Cardiac muscle cell (in vitro differentiated cells and primary cell): ENCODE measurements at regions not wholly inside any gene's neighbourhood (a gene's known extent, or its start where the extent isn't known, plus 50 kb on each side); places are given as distances from the start of the nearest gene placed in this dataset.
"Not testable (repeated sequence)": the region's sequence is repeated elsewhere in the genome, so short reads cannot be mapped to it uniquely, and the experiment has no call there.

Experiments used
- DNase-seq, 2 donors: peaks; one replicate each; pipeline versions ENCODE4 v3.0.0 to v3.0.0-alpha.2; 2010 to 2017; ENCODE audit warnings: low read depth in 1 of 2, low spot score in 1 of 2
- H3K27ac ChIP-seq: fragments of 200-600 bp; sonication (generic); 2 replicates; pipeline ENCODE4 v1.5.1; 2016
- H3K27me3 ChIP-seq: fragments of 200-600 bp; sonication (generic); 2 replicates; pipeline ENCODE4 v1.6.0; 2016; ENCODE audit warnings: control low read depth
- H3K36me3 ChIP-seq: fragments of 200-600 bp; sonication (generic); 2 replicates; pipeline ENCODE4 v1.5.1; 2016; ENCODE audit warnings: control low read depth
- H3K4me1 ChIP-seq: fragments of 200-600 bp; sonication (generic); 2 replicates; pipeline ENCODE4 v1.8.1; 2017; ENCODE audit warnings: low read depth, mild to moderate bottlenecking, mixed run types
- H3K4me3 ChIP-seq: fragments of 200-600 bp; sonication (generic); 2 replicates; pipeline ENCODE4 v1.5.1; 2016; ENCODE audit warnings: mild to moderate bottlenecking
- H3K9me3 ChIP-seq: fragments of 200-600 bp; sonication (generic); 2 replicates; pipeline ENCODE4 v1.5.1; 2017; ENCODE audit warnings: low read depth, mild to moderate bottlenecking, control low read depth
- TF ChIP-seq, protein P1 (sequence below): IDR thresholded peaks from 2 replicates; pipeline ENCODE4 v1.5.1; 2012; ENCODE audit warnings: low read depth, mild to moderate bottlenecking, low read length

DNA sequence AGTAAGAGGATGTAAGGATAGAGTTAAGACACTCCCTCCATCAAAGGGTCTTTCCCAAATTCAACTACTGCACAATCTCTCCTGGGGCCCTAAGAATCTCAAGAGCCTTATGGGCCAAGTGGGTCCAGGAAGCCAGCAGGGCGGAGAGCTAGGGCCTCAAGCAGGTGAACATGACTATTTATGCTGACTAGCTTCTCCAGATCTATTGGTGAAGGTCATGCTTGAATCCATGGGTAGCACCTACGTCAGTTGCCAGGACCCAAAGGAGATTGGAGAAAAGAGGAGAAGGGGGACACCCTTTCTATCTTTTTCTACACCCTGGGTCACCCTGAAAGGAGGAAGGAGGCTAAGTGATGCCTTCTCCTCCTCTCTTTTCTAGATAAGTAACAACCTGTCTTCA, 534.2 kb upstream of the MIS18BP1 start:
- Histone ChIP-seq H3K9me3 (no peaks in the 10 kb centered on the region), H3K27me3 (no peaks in the 10 kb centered on the region), H3K4me3 (no peak overlapping the region), H3K27ac (no peak overlapping the region), H3K36me3 (no peaks in the 10 kb centered on the region), H3K4me1 (no peaks in the 10 kb centered on the region)
- no peak for DNase-seq
- TF ChIP-seq, protein P1, sequence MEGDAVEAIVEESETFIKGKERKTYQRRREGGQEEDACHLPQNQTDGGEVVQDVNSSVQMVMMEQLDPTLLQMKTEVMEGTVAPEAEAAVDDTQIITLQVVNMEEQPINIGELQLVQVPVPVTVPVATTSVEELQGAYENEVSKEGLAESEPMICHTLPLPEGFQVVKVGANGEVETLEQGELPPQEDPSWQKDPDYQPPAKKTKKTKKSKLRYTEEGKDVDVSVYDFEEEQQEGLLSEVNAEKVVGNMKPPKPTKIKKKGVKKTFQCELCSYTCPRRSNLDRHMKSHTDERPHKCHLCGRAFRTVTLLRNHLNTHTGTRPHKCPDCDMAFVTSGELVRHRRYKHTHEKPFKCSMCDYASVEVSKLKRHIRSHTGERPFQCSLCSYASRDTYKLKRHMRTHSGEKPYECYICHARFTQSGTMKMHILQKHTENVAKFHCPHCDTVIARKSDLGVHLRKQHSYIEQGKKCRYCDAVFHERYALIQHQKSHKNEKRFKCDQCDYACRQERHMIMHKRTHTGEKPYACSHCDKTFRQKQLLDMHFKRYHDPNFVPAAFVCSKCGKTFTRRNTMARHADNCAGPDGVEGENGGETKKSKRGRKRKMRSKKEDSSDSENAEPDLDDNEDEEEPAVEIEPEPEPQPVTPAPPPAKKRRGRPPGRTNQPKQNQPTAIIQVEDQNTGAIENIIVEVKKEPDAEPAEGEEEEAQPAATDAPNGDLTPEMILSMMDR = no peak

DNA sequence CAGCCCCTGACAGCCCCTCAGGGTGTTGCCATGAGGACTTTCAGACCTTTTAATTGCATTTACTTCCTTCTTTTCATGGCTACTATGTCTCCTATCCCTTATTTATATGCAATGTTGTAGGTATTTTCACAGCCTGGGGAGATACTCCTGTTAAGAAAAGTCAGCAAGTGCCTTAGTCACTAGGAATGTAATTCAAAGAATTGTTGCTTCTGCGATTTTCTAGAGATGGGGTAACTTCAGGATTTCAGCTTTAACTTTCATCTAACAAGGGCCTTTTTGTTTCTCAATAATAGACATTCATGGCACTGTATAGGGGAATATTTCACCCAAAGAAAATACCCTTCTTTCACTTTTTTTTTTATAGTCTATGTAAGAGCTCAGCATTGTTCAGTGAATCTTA, 533.3 kb upstream of the MIS18BP1 start:
- Histone ChIP-seq H3K36me3 (no peaks in the 10 kb centered on the region), H3K4me1 (no peaks in the 10 kb centered on the region), H3K27ac (no peak overlapping the region), H3K27me3 (no peaks in the 10 kb centered on the region), H3K4me3 (no peak overlapping the region), H3K9me3 (no peaks in the 10 kb centered on the region)
- TF ChIP-seq, protein P1 = no peak
- DNase-seq = no peak

DNA sequence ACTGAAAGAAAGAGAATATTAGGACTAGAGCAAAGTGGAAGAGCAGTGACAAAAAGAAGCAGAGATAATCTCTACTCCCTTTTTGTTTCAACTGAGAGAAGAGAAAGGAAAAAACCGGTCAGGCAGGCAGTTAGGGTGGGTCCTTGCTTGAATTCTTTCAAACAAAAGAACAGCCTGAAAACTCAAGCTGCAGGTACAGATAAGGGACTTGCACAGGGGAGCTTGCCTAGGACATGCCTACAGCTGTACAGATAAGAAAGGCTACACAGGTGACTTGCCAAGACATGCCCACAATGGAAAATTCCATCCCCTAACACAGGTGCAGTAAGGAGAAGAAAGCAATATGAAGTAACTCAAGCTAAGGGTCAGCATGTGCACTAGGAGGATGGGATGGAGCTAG, 532.2 kb upstream of the MIS18BP1 start:
- TF ChIP-seq, protein P1 = no peak
- Histone ChIP-seq H3K36me3 (no peaks in the 10 kb centered on the region), H3K4me1 (no peaks in the 10 kb centered on the region), H3K27me3 (no peaks in the 10 kb centered on the region), H3K27ac (no peak overlapping the region), H3K9me3 (no peaks in the 10 kb centered on the region), H3K4me3 (no peak overlapping the region)
- no peak for DNase-seq

DNA sequence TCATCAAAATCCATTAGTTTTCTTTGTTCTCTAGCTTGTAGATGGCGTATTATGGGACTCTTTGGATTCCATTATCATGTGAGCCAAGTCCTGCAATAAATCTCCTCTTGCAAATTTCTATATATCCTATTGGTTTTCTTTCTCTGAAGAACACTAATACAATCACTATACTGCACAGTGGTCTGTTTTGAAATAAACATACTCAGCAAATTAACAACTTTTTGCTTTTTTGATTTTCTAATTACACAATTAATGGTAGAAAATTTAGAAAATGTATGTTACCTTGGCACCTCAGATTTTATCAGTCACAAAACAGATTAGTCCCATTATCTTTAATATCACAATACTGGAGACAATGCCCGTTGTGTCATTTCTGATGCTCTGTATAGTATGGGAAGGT, 513.2 kb upstream of the MIS18BP1 start:
- no peaks in the 10 kb centered on the region for H3K4me1 ChIP-seq
- no peak overlapping the region for H3K27ac ChIP-seq
- no peaks in the 10 kb centered on the region for H3K9me3 ChIP-seq
- no peaks in the 10 kb centered on the region for H3K36me3 ChIP-seq
- TF ChIP-seq, protein P1 = no peak
- no peak overlapping the region for H3K4me3 ChIP-seq
- no peak for DNase-seq
- H3K27me3 ChIP-seq = no peaks in the 10 kb centered on the region

DNA sequence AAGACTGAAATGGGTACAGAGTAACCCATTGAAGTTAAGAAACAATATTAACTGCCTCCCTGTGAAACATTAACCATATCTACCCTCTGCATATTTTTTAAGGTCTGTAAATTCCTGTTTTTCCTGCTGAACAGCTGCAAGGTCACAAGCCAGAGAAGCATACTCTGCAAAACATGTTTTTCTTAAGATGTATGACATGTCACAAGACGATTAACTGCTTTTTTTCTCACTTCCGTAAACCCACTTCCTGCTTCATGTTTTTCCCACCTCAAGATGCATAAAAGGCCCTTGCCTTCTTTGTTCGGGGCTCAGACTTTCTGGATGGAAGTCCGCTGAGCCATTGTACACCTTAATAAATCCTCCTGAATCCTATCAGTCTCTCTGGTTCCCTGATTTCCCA, 504.7 kb upstream of the MIS18BP1 start:
- TF ChIP-seq, protein P1 = no peak
- no peak for DNase-seq
- Histone ChIP-seq H3K36me3 (no peaks in the 10 kb centered on the region), H3K4me3 (no peak overlapping the region), H3K27ac (no peak overlapping the region), H3K4me1 (no peaks in the 10 kb centered on the region), H3K27me3 (no peaks in the 10 kb centered on the region), H3K9me3 (no peaks in the 10 kb centered on the region)

DNA sequence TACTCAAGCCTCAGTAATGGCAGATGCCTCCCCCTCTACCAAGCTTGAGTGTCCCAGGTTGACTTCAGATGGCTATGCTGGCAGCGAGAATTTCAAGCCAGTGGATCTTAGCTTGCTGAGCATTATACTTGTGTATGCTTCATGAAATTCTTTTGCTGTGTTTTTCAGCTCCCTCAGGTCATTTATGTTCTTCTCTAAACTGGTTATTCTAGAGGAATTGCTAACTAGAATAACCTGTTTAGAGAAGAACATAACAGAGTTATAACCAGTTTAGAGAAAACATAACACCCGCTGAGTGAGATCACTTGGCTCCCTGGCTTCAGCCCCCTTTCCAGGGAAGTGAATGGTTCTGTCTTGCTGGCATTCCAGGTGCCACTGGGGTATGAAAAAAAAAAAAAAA, 503.4 kb upstream of the MIS18BP1 start:
- H3K4me3 ChIP-seq, H3K27ac ChIP-seq, DNase-seq, H3K4me1 ChIP-seq, H3K36me3 ChIP-seq, H3K27me3 ChIP-seq, H3K9me3 ChIP-seq: not testable (repeated sequence)
